ENCODE measurements at regions not wholly inside any gene's neighbourhood (a gene's known extent, or its start where the extent isn't known, plus 50 kb on each side); places are given as distances from the start of the nearest gene placed in this dataset.
A peak's percentile ranks its signal among the peaks of the same experiment; 100 is the strongest.
"Not testable (repeated sequence)": the region's sequence is repeated elsewhere in the genome, so short reads cannot be mapped to it uniquely, and the experiment has no call there.

GRCh38 chr11:42337786-42338455 lies 878.5 kb upstream of the LRRC4C start:
- no peak for DNase-seq

DNA sequence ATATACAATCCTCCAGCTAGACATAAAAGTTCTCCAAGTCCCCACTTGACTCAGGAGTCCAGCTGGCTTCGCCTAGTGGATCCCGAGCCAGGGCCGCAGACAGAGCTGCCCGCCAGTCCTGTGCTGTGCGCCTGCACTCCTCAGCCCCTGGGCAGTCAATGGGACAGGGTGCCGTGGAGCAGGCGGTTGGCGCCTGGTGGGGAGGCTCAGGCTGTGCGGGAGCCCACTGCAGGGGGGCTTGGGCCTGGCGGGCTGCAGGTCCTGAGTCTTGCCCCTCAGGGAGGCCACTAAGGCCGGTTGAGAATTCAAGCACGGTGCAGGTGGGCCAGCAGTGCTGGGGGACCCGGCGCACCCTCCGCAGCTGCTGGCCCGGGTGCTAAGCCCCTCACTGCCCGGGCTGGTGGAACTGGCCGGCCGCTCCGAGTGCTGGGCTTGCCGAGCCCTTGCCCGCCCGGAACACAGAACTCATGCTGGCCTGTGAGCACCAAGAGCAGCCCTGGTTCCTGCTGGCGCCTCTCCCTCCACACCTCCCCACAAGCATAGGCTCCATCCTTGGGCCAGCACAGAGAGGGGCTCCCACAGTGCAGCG lies 884.8 kb upstream of the LRRC4C start:
- DNase-seq = no peak

GRCh38 chr11:42345933-42346332 lies 886.5 kb upstream of the LRRC4C start:
- DNase-seq = no peak

GRCh38 chr11:42363701-42364100 lies 904.2 kb upstream of the LRRC4C start:
- DNase-seq = no peak

- DNase-seq = no peak
Observed at GRCh38 chr11:42390116-42390515, 921.7 kb upstream of the API5 start.

- DNase-seq = no peak
Observed at GRCh38 chr11:42397483-42397882, 914.3 kb upstream of the API5 start.

GRCh38 chr11:42407341-42407740 lies 904.5 kb upstream of the API5 start:
- no peak for DNase-seq

GRCh38 chr11:42410251-42410955 lies 901.4 kb upstream of the API5 start:
- no peak for DNase-seq

DNA sequence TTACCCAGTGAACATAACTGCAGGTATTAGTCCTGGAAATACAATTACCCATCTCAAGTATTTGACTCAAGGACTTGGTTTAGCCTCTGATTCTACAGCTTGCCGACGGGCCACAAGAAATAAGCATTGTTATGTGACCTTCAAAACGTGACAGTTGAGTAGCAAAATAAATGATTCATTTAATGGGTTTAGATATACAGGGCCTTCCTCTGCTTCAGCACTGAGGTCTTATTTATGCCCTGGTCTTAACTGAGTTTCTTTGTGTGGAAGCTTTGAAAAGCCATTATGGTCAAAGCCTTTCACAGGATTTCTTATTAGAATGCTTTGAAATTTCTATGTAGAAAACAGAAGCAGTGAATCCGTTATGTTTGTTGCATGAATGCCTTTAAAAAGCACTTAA lies 899.2 kb upstream of the API5 start:
- DNase-seq = no peak

DNA sequence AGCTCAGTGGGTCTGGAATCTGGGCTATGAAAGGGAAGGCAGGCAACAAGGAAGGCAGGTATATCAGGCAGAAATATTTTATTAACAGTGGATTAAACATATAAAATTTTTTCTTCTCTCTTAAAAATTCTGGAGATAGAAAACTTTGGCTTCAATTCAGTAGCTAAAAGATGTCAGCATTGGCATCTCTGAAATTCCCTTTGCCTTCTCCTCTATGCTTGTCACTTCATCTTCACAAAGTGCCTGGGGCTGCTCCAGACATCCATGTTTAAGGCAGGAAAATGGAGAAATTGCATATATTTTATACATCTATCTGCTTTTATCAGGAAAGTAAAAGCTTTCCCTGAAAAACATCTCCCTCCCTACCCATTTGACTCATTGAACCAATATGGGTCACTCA lies 894.1 kb upstream of the API5 start:
- no peak for DNase-seq

GRCh38 chr11:42422090-42422489 lies 889.7 kb upstream of the API5 start:
- DNase-seq = no peak

DNA sequence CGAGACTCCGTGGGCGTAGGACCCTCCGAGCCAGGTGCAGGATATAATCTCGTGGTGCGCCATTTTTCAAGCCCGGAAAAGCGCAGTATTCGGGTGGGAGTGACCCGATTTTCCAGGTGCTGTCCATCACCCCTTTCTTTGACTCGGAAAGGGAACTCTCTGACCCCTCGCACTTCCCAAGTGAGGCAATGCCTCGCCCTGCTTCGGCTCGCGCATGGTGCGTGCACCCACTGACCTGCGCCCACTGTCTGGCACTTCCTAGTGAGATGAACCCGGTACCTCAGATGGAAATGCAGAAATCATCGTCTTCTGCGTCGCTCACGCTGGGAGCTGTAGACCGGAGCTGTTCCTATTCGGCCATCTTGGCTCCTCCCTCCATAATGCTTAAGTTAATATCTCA lies 876.9 kb upstream of the API5 start:
- DNase-seq = not testable (repeated sequence)

DNA sequence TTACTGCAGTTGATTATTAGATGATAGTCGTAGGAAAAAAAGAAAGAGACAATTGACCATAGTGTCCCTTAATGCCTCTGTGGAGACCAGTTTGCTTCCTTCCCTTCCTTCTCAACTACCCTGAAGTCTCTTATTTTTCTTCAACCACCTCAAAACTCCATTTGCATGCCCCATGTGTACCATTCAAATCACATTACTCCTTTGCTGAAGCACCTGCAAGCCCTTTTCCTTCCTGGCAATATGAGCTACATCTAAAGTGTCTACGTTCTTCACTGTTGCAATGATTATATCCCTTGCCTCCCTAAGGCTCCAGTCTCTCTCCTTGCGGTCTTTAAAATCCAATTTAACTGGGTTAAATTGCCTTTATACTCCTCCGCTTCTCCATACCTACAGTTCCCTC lies 867.4 kb upstream of the API5 start:
- no peak for DNase-seq

- DNase-seq = no peak
Observed at GRCh38 chr11:42462558-42463310, 849.1 kb upstream of the API5 start.

GRCh38 chr11:42465623-42466022 lies 846.2 kb upstream of the API5 start:
- DNase-seq = no peak

DNA sequence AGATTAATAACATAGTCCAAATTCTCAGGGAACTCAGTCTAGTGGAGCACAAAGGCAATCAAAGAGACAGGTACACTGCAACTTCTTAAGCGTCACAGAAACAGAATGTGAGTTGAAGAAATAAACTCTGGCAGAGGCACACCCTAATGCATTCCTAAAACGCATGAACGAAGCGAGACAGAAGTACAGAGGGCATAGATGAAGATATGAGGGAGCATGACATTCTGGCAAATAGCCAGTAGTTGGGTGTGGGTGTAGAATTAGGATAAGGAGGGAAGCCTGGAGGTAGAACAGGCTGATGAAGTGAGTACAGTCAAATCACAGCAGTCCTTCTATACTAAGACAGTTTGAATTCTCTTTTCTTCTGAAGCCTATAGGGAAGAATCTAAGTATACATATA lies 838.7 kb upstream of the API5 start:
- DNase-seq = no peak

DNA sequence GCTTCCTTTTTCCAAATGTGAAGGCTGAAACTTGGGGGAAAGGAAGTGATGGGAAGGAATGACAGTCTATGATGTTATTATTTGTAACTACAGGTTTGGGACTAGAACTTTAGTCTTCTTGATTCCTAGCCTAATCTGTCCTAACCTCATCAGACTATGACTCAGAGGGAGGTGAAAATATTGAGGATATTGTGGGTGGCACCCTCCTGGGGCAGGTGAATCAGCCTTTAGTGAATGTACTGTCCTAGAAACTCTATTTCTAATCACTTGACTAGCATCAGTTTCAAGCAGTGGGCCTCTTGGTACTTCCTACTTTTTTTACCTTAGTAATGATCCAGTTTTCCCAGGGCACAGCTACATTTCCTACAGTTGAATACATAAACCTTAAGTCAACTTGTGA lies 829.0 kb upstream of the API5 start:
- no peak for DNase-seq

GRCh38 chr11:42490506-42490905 lies 821.3 kb upstream of the API5 start:
- no peak for DNase-seq

- no peak for DNase-seq
Observed at GRCh38 chr11:42494459-42494858, 817.3 kb upstream of the API5 start.

- DNase-seq = no peak
Observed at GRCh38 chr11:42498971-42499370, 812.8 kb upstream of the API5 start.

DNA sequence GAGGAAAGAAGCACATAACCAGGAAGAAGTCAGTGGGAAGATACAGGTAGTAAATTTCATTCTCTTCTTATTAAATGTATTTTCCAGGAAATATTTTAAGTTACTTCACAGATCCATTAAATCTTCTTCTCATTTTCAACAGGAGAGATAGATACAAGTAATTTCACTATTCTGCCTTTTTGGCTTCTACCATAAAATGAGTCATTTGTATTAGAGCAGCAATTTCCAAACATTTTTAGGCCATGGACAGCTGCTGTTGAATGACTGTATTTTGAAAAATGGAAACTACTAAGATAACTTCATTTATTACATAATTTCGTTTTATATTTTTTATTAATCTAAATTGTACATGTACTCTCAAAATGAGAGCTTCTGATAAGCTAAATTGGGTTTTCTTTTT lies 809.6 kb upstream of the API5 start:
- DNase-seq = no peak

DNA sequence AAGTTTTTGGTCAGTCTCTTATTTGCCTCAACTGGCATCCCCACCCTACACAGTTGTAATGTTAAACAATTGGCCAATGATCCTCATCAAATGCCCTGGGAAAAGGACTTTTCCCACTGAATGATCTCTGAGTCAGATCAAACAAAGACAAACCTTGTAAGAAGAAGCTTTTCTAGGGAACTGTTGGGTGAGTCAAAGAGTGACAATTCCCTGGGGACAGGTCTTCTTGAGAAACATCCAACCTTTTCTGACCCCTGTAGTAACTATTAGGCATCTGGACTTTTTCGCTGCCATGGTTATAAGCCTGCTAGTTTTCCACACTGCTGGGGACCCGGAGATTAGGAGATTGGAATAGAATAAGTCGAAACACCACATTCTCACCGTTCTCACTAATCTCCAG lies 789.8 kb upstream of the API5 start:
- DNase-seq = no peak

DNA sequence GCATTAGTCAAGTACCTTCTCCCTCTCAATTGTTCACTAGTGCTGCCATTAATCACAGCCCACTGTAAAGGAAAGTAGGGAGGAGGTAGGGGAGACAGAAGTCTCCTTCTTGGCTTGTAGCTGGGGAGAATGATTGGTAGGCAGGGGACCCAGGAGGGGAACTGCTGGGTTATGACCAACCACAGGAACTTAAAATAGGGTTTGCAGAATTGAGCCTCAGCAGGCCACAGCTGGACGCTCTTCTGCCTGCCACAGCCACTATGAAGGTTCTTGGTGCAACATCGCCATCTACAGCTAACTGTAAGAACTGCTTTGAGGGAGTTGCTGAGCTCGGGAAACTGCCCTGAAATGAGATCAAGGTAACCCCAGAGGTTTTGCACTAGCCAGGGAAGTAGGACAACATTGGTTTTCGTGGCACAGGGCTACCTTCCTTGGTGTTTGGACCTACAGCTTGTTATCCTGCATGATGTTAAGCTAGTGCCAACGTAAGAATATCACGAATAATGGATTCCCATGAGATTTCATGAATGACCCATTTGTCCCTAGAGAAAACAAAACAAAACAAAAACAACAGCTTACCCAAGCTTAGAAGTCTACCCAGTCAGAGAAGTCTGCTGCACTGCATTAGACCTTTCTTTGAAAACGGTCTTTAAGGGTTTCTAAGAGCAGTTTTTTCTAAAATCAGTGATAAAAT lies 787.1 kb upstream of the API5 start:
- DNase-seq = peak; percentile 10

Measured in CD4-positive, alpha-beta T cell treated with Interleukin-21 for 1 hour (primary cell).